Right cardiac atrium (tissue), 5 donors: ENCODE measurements at regions not wholly inside any gene's neighbourhood (a gene's known extent, or its start where the extent isn't known, plus 50 kb on each side); places are given as distances from the start of the nearest gene placed in this dataset.
"Not testable (repeated sequence)": the region's sequence is repeated elsewhere in the genome, so short reads cannot be mapped to it uniquely, and the experiment has no call there.

Experiments used
- ATAC-seq, 2 donors: fragments of 200-7000 bp; cut with Tn5 transposase; one replicate each; pipeline versions ENCODE4 v1.8.0 to v1.9.1; 2020; ENCODE audit warnings: moderate library complexity in 2 of 2, mild to moderate bottlenecking in 1 of 2
- DNase-seq, 3 donors: peaks; one replicate each; pipeline ENCODE4 v3.0.0-alpha.2; 2020
- H3K27ac ChIP-seq: one replicate; pipeline ENCODE4 v1.5.1; 2013; ENCODE audit warnings: mild to moderate bottlenecking, low read length, control low read depth, moderate library complexity
- H3K27me3 ChIP-seq: one replicate; pipeline ENCODE4 v1.6.1; 2013; ENCODE audit not compliant: control insufficient read depth, insufficient read depth
- H3K4me1 ChIP-seq: one replicate; pipeline ENCODE4 v1.6.1; 2013; ENCODE audit warnings: low read length; ENCODE audit not compliant: control insufficient read depth, insufficient read depth
- H3K4me3 ChIP-seq: one replicate; pipeline ENCODE4 v1.5.1; 2013; ENCODE audit warnings: low read length, control low read depth
- H3K9me3 ChIP-seq: one replicate; pipeline ENCODE4 v1.6.1; 2013; ENCODE audit warnings: low read length; ENCODE audit not compliant: control insufficient read depth
- WGBS: extraction: QIAGEN DNeasy Blood & Tissue Kit; methylation state at CpG from one replicate; pipeline ENCODE4 v1.1.7; 2013; 5-methylcytosine and 5-hydroxymethylcytosine counted together
- intact Hi-C, 4 donors: fragments of 100-400 bp; cut with DNase I; formaldehyde crosslinking; loops; one replicate each; pipeline versions ENCODE4 v1.11.0 to v1.14.0; 2022 to 2023
- donor health status: healthy with polysubstance abuse.
- donor health status: DM: no; HTN: yes; CAD: no.
- donor health status: DM: no; HTN: no; CAD: no.
- donor health status: DM: no; HTN: yes; CAD: no; lungs with severe emphysema.
- donor health status: DM: yes; HTN: yes; CAD: no.

GRCh38 chrX:94942603-94943002, 1268.6 kb downstream of the FAM133A start:
- DNase-seq (no peak), ATAC-seq (no peak)
- Histone ChIP-seq H3K9me3 (no peaks in the 10 kb centered on the region), H3K27ac (no peak overlapping the region), H3K4me1 (no peaks in the 10 kb centered on the region), H3K27me3 (no peaks in the 10 kb centered on the region), H3K4me3 (no peak overlapping the region)
- intact Hi-C loops = no loop called here
- WGBS = 62% methylated on average over 2 of the region's 2 CpGs

- H3K4me3 ChIP-seq, H3K27ac ChIP-seq, ATAC-seq, intact Hi-C loops, H3K27me3 ChIP-seq, H3K9me3 ChIP-seq, H3K4me1 ChIP-seq, DNase-seq: not testable (repeated sequence)
- 65% methylated on average over 3 of the region's 3 CpGs for WGBS
These were observed 1272.1 kb downstream of the FAM133A start for GRCh38 chrX:94946137-94946536.

GRCh38 chrX:94961730-94962129, 1287.7 kb downstream of the FAM133A start:
- Histone ChIP-seq H3K9me3 (no peaks in the 10 kb centered on the region), H3K27ac (no peak overlapping the region), H3K4me3 (no peak overlapping the region), H3K27me3 (no peaks in the 10 kb centered on the region), H3K4me1 (no peaks in the 10 kb centered on the region)
- 58% methylated on average over 2 of the region's 2 CpGs for WGBS
- intact Hi-C loops = no loop called here
- DNase-seq (no peak), ATAC-seq (no peak)

GRCh38 chrX:94977562-94977961, 1303.6 kb downstream of the FAM133A start:
- no peak overlapping the region for H3K27ac ChIP-seq
- no peak for ATAC-seq
- DNase-seq = no peak
- intact Hi-C loops = no loop called here
- WGBS = 90% methylated on average over 2 of the region's 2 CpGs
- no peaks in the 10 kb centered on the region for H3K4me1 ChIP-seq
- no peaks in the 10 kb centered on the region for H3K9me3 ChIP-seq
- no peaks in the 10 kb centered on the region for H3K27me3 ChIP-seq
- H3K4me3 ChIP-seq = no peak overlapping the region

- H3K4me1 ChIP-seq = no peaks in the 10 kb centered on the region
- 67% methylated on average over 4 of the region's 4 CpGs for WGBS
- ATAC-seq (no peak), DNase-seq (no peak)
- no peaks in the 10 kb centered on the region for H3K27me3 ChIP-seq
- H3K4me3 ChIP-seq = no peak overlapping the region
- H3K27ac ChIP-seq = no peak overlapping the region
- no peaks in the 10 kb centered on the region for H3K9me3 ChIP-seq
- intact Hi-C loops = no loop called here
These were observed 1304.0 kb downstream of the FAM133A start for GRCh38 chrX:94977986-94978385.
